T-helper 17 cell (primary cell): ENCODE measurements at regions not wholly inside any gene's neighbourhood (a gene's known extent, or its start where the extent isn't known, plus 50 kb on each side); places are given as distances from the start of the nearest gene placed in this dataset.

Source experiments
- ATAC-seq: fragments of 150-1000 bp; cut with Tn5 transposase; 2 replicates; pipeline ENCODE4 v1.10.0; 2021; ENCODE audit warnings: mild to moderate bottlenecking, moderate library complexity
- DNase-seq, 3 donors: peaks; one replicate each; pipeline versions ENCODE4 v3.0.0 to v3.0.0-alpha.2; 2020 to 2021
- H3K9me3 ChIP-seq: one replicate; pipeline ENCODE4 v1.7.0; 2013; ENCODE audit warnings: low read length, mild to moderate bottlenecking; ENCODE audit not compliant: control insufficient read depth, poor library complexity, severe bottlenecking
- H3K27ac Mint-ChIP-seq: one replicate; pipeline ENCODE4 v1.8.0; 2022; ENCODE audit warnings: mild to moderate bottlenecking, moderate library complexity, mixed read lengths
- H3K27me3 Mint-ChIP-seq: one replicate; pipeline ENCODE4 v1.8.0; 2022; ENCODE audit warnings: mixed read lengths
- H3K36me3 Mint-ChIP-seq: one replicate; pipeline ENCODE4 v1.8.0; 2022; ENCODE audit warnings: low read depth, mixed read lengths
- H3K4me1 Mint-ChIP-seq: one replicate; pipeline ENCODE4 v1.8.0; 2022; ENCODE audit warnings: mild to moderate bottlenecking, mixed read lengths
- H3K4me3 Mint-ChIP-seq: one replicate; pipeline ENCODE4 v1.8.0; 2022; ENCODE audit warnings: mild to moderate bottlenecking, moderate library complexity, mixed read lengths

GRCh38 chr17:52823155-52823554 is 664.6 kb upstream of the CA10 start:
- H3K27ac Mint-ChIP-seq = no peak overlapping the region
- no peak for ATAC-seq
- no peaks in the 10 kb centered on the region for H3K9me3 ChIP-seq
- H3K4me1 Mint-ChIP-seq = no peaks in the 10 kb centered on the region
- H3K36me3 Mint-ChIP-seq = no peaks in the 10 kb centered on the region
- H3K27me3 Mint-ChIP-seq = no peaks in the 10 kb centered on the region
- DNase-seq = no peak
- H3K4me3 Mint-ChIP-seq = no peak overlapping the region

GRCh38 chr17:52790359-52790955 is 631.9 kb upstream of the CA10 start:
- DNase-seq = no peak
- H3K36me3 Mint-ChIP-seq = no peaks in the 10 kb centered on the region
- no peak overlapping the region for H3K27ac Mint-ChIP-seq
- H3K9me3 ChIP-seq = no peaks in the 10 kb centered on the region
- H3K4me1 Mint-ChIP-seq = no peaks in the 10 kb centered on the region
- ATAC-seq = no peak
- H3K4me3 Mint-ChIP-seq = no peak overlapping the region
- no peaks in the 10 kb centered on the region for H3K27me3 Mint-ChIP-seq

- H3K9me3 ChIP-seq = no peaks in the 10 kb centered on the region
- H3K36me3 Mint-ChIP-seq = no peaks in the 10 kb centered on the region
- no peak for ATAC-seq
Observed at GRCh38 chr17:52789829-52790228, 631.3 kb upstream of the CA10 start.

GRCh38 chr17:52776234-52776633 is 617.7 kb upstream of the CA10 start:
- no peaks in the 10 kb centered on the region for H3K4me1 Mint-ChIP-seq
- H3K27me3 Mint-ChIP-seq = no peaks in the 10 kb centered on the region

More at GRCh38 chr17:52789829-52790228, 631.3 kb upstream of the CA10 start:
- Mint-ChIP-seq H3K27me3 (no peaks in the 10 kb centered on the region), H3K4me3 (no peak overlapping the region), H3K4me1 (no peaks in the 10 kb centered on the region), H3K27ac (no peak overlapping the region)
- DNase-seq = no peak

GRCh38 chr17:52762794-52763167 is 604.3 kb upstream of the CA10 start:
- Mint-ChIP-seq H3K4me3 (no peak overlapping the region), H3K4me1 (no peaks in the 10 kb centered on the region), H3K27ac (no peak overlapping the region), H3K27me3 (no peaks in the 10 kb centered on the region), H3K36me3 (no peaks in the 10 kb centered on the region)
- DNase-seq (no peak), ATAC-seq (no peak)
- no peaks in the 10 kb centered on the region for H3K9me3 ChIP-seq

More at GRCh38 chr17:52776234-52776633, 617.7 kb upstream of the CA10 start:
- Mint-ChIP-seq H3K4me3 (no peak overlapping the region), H3K27ac (no peak overlapping the region), H3K36me3 (no peaks in the 10 kb centered on the region)
- ATAC-seq (no peak), DNase-seq (no peak)
- peaks cover 3% of the 10 kb centered on the region for H3K9me3 ChIP-seq

GRCh38 chr17:52762147-52762793 is 603.8 kb upstream of the CA10 start:
- Mint-ChIP-seq H3K27me3 (no peaks in the 10 kb centered on the region), H3K27ac (no peak overlapping the region), H3K36me3 (no peaks in the 10 kb centered on the region), H3K4me3 (no peak overlapping the region), H3K4me1 (no peaks in the 10 kb centered on the region)
- H3K9me3 ChIP-seq = no peaks in the 10 kb centered on the region
- DNase-seq (no peak), ATAC-seq (no peak)

- DNase-seq (no peak), ATAC-seq (no peak)
- no peaks in the 10 kb centered on the region for H3K4me1 Mint-ChIP-seq
- H3K27me3 Mint-ChIP-seq = no peaks in the 10 kb centered on the region
- H3K36me3 Mint-ChIP-seq = no peaks in the 10 kb centered on the region
- no peaks in the 10 kb centered on the region for H3K9me3 ChIP-seq
- no peak overlapping the region for H3K27ac Mint-ChIP-seq
- H3K4me3 Mint-ChIP-seq = no peak overlapping the region
Observed at GRCh38 chr17:52759864-52760263, 601.4 kb upstream of the CA10 start.

GRCh38 chr17:52758481-52758880 is 600.0 kb upstream of the CA10 start:
- Mint-ChIP-seq H3K4me1 (no peaks in the 10 kb centered on the region), H3K4me3 (no peak overlapping the region), H3K27me3 (no peaks in the 10 kb centered on the region), H3K27ac (no peak overlapping the region), H3K36me3 (no peaks in the 10 kb centered on the region)
- no peak for DNase-seq
- no peaks in the 10 kb centered on the region for H3K9me3 ChIP-seq
- no peak for ATAC-seq

GRCh38 chr17:52756746-52757145 is 598.2 kb upstream of the CA10 start:
- H3K4me3 Mint-ChIP-seq = no peak overlapping the region
- no peaks in the 10 kb centered on the region for H3K36me3 Mint-ChIP-seq
- no peaks in the 10 kb centered on the region for H3K9me3 ChIP-seq
- no peak for ATAC-seq
- no peak for DNase-seq
- H3K4me1 Mint-ChIP-seq = no peaks in the 10 kb centered on the region
- no peaks in the 10 kb centered on the region for H3K27me3 Mint-ChIP-seq
- H3K27ac Mint-ChIP-seq = no peak overlapping the region

- H3K9me3 ChIP-seq = no peaks in the 10 kb centered on the region
- Mint-ChIP-seq H3K4me1 (no peaks in the 10 kb centered on the region), H3K36me3 (no peaks in the 10 kb centered on the region)
Observed at GRCh38 chr17:52754838-52755237, 596.3 kb upstream of the CA10 start.

GRCh38 chr17:52751051-52751450 is 592.5 kb upstream of the CA10 start:
- H3K27ac Mint-ChIP-seq = no peak overlapping the region
- H3K36me3 Mint-ChIP-seq = no peaks in the 10 kb centered on the region
- no peak overlapping the region for H3K4me3 Mint-ChIP-seq
- no peaks in the 10 kb centered on the region for H3K9me3 ChIP-seq
- no peaks in the 10 kb centered on the region for H3K4me1 Mint-ChIP-seq
- no peaks in the 10 kb centered on the region for H3K27me3 Mint-ChIP-seq
- ATAC-seq (no peak), DNase-seq (peak in 1 of 3 donors; percentile 5)

More at GRCh38 chr17:52754838-52755237, 596.3 kb upstream of the CA10 start:
- Mint-ChIP-seq H3K27ac (no peak overlapping the region), H3K4me3 (no peak overlapping the region), H3K27me3 (no peaks in the 10 kb centered on the region)
- ATAC-seq (no peak), DNase-seq (no peak)

- no peak for ATAC-seq
- H3K36me3 Mint-ChIP-seq = no peaks in the 10 kb centered on the region
- DNase-seq = no peak
- H3K4me1 Mint-ChIP-seq = no peaks in the 10 kb centered on the region
- H3K4me3 Mint-ChIP-seq = no peak overlapping the region
- H3K9me3 ChIP-seq = peaks cover 2% of the 10 kb centered on the region
- H3K27me3 Mint-ChIP-seq = no peaks in the 10 kb centered on the region
- no peak overlapping the region for H3K27ac Mint-ChIP-seq
Observed at GRCh38 chr17:52744179-52744578, 585.7 kb upstream of the CA10 start.

GRCh38 chr17:52740006-52740405 is 581.5 kb upstream of the CA10 start:
- H3K27ac Mint-ChIP-seq = no peak overlapping the region
- H3K4me3 Mint-ChIP-seq = no peak overlapping the region
- no peak for DNase-seq
- peaks cover 2% of the 10 kb centered on the region for H3K9me3 ChIP-seq
- no peaks in the 10 kb centered on the region for H3K4me1 Mint-ChIP-seq
- ATAC-seq = no peak
- no peaks in the 10 kb centered on the region for H3K27me3 Mint-ChIP-seq
- no peaks in the 10 kb centered on the region for H3K36me3 Mint-ChIP-seq

GRCh38 chr17:52738791-52739190 is 580.3 kb upstream of the CA10 start:
- ATAC-seq (no peak), DNase-seq (no peak)
- Mint-ChIP-seq H3K36me3 (no peaks in the 10 kb centered on the region), H3K4me1 (no peaks in the 10 kb centered on the region), H3K27me3 (no peaks in the 10 kb centered on the region), H3K4me3 (no peak overlapping the region), H3K27ac (no peak overlapping the region)
- peaks cover 2% of the 10 kb centered on the region for H3K9me3 ChIP-seq
